Sigmoid colon (tissue), 4 donors: ENCODE measurements at regions not wholly inside any gene's neighbourhood (a gene's known extent, or its start where the extent isn't known, plus 50 kb on each side); places are given as distances from the start of the nearest gene placed in this dataset.

ENCODE experiments used
- EP300 ChIP-seq, 4 donors: sonication (generic); formaldehyde crosslinking; IDR thresholded peaks; one replicate each; pipeline ENCODE4 v1.6.1; 2017; ENCODE audit warnings: antibody characterized with exemption in 4 of 4
- POLR2A ChIP-seq, 2 donors: fragments of 450-650 bp; IDR thresholded peaks; one replicate each; pipeline ENCODE4 v1.6.1; 2016; ENCODE audit warnings: antibody characterized with exemption in 2 of 2, mild to moderate bottlenecking in 2 of 2, moderate library complexity in 2 of 2
- POLR2AphosphoS5 ChIP-seq, 4 donors: sonication (generic); formaldehyde crosslinking; IDR thresholded peaks; one replicate each; pipeline ENCODE4 v1.6.1; 2017; ENCODE audit warnings: antibody characterized with exemption in 4 of 4
- TF ChIP-seq, protein P1 (sequence below), 4 experiments: fragments of 450-650 bp in 3 of 4; fragments of 200-600 bp in 1 of 4; IDR thresholded peaks; one replicate each; pipeline ENCODE4 v1.5.1; 2016 to 2019; ENCODE audit warnings: antibody characterized with exemption in 4 of 4, mild to moderate bottlenecking in 3 of 4, moderate library complexity in 2 of 4

DNA sequence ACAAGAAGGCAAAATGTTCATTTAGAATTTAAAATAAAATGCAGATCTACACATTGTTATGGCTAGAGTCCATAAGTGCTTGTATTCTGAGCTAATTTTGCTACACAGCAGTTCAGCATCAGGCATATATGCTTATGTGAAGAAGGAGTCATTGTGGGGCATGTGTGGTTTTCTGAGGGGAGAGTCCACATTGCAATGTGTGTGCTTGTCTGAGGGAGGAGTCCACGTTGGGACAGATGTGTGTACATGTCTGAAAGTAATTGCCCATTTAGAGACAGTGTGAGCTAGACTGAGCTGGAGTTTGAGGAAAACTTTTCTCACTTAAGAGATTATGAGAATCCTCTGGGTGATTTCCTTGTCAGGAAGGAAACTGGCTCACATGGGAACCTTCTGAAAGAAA, 767.9 kb downstream of the TMEM121 start:
- TF ChIP-seq EP300 (IDR thresholded peaks at IDR 0.05) (no peak), POLR2A (IDR thresholded peaks at IDR 0.05) (no peak), POLR2AphosphoS5 (IDR thresholded peaks at IDR 0.05) (no peak)
- TF ChIP-seq, protein P1, sequence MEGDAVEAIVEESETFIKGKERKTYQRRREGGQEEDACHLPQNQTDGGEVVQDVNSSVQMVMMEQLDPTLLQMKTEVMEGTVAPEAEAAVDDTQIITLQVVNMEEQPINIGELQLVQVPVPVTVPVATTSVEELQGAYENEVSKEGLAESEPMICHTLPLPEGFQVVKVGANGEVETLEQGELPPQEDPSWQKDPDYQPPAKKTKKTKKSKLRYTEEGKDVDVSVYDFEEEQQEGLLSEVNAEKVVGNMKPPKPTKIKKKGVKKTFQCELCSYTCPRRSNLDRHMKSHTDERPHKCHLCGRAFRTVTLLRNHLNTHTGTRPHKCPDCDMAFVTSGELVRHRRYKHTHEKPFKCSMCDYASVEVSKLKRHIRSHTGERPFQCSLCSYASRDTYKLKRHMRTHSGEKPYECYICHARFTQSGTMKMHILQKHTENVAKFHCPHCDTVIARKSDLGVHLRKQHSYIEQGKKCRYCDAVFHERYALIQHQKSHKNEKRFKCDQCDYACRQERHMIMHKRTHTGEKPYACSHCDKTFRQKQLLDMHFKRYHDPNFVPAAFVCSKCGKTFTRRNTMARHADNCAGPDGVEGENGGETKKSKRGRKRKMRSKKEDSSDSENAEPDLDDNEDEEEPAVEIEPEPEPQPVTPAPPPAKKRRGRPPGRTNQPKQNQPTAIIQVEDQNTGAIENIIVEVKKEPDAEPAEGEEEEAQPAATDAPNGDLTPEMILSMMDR (IDR thresholded peaks at IDR 0.05), result no peak
